HEK293 (cell line): ENCODE measurements at regions not wholly inside any gene's neighbourhood (a gene's known extent, or its start where the extent isn't known, plus 50 kb on each side); places are given as distances from the start of the nearest gene placed in this dataset.

ENCODE experiments used
- CTCF ChIA-PET: fragments of 350-600 bp; formaldehyde crosslinking; extraction: SDS; loops from one replicate; lab custom pipeline; 2021; ENCODE audit warnings: antibody characterized with exemption; lab: Yijun Ruan, JAX
- POLR2A ChIA-PET: fragments of 300-600 bp; formaldehyde crosslinking; extraction: SDS; loops from one replicate; lab custom pipeline; 2020; ENCODE audit warnings: antibody characterized with exemption, inconsistent platforms; lab: Yijun Ruan, JAX
- H3K27ac ChIP-seq: fragments of 200-500 bp; sonication (Bioruptor generic); 2 replicates; pipeline ENCODE4 v1.5.1; 2014; ENCODE audit warnings: low read depth, low read length, control low read depth, inconsistent platforms; ENCODE audit errors: extremely low read depth
- H3K36me3 ChIP-seq, 2 experiments: fragments of 200-500 bp in 1 of 2; sonication (Bioruptor generic) in 1 of 2; 1 replicate in 1 of 2; 2 replicates in 1 of 2; pipeline ENCODE4 v1.5.1; 2014 to 2017; ENCODE audit warnings: inconsistent platforms in 2 of 2, low read length in 2 of 2; ENCODE audit not compliant: control insufficient read depth in 2 of 2, insufficient read depth in 1 of 2
- H3K4me1 ChIP-seq: fragments of 200-500 bp; sonication (Bioruptor generic); 2 replicates; pipeline ENCODE4 v1.5.1; 2014; ENCODE audit warnings: mild to moderate bottlenecking, low read length, inconsistent platforms; ENCODE audit not compliant: control insufficient read depth, insufficient read depth
- H3K4me3 ChIP-seq: 2 replicates; pipeline ENCODE4 v1.5.1; 2011; ENCODE audit warnings: low read depth, mild to moderate bottlenecking, control low read depth, low read length, moderate library complexity
- H3K9me3 ChIP-seq: fragments of 200-500 bp; sonication (Bioruptor generic); 2 replicates; pipeline ENCODE4 v1.5.1; 2014; ENCODE audit warnings: low read depth, low read length, inconsistent platforms; ENCODE audit not compliant: control insufficient read depth, insufficient read depth
- CTCF ChIP-seq: fragments of 450-650 bp; formaldehyde crosslinking; IDR thresholded peaks from 2 replicates; pipeline ENCODE4 v1.5.1; 2016; ENCODE audit warnings: missing biosample characterization, missing genetic modification characterization
- GLIS2 ChIP-seq: fragments of 450-650 bp; formaldehyde crosslinking; IDR thresholded peaks from 2 replicates; pipeline ENCODE4 v1.5.1; 2016; ENCODE audit warnings: missing biosample characterization, missing genetic modification characterization
- REPIN1 ChIP-seq: fragments of 450-650 bp; formaldehyde crosslinking; IDR thresholded peaks from 2 replicates; pipeline ENCODE4 v1.5.1; 2017; ENCODE audit warnings: missing biosample characterization, missing genetic modification characterization, low read depth
- SETDB1 ChIP-seq: IDR thresholded peaks from one replicate; pipeline ENCODE4 v1.6.1; 2017; ENCODE audit warnings: mild to moderate bottlenecking, low read length, moderate library complexity, mixed read lengths; ENCODE audit not compliant: insufficient read length
- TRIM28 ChIP-seq: IDR thresholded peaks from 2 replicates; pipeline ENCODE4 v1.6.1; 2011; ENCODE audit warnings: low read length, control low read depth, borderline replicate concordance
- TSHZ1 ChIP-seq: fragments of 450-650 bp; formaldehyde crosslinking; IDR thresholded peaks from 2 replicates; pipeline ENCODE4 v1.5.1; 2016; ENCODE audit warnings: missing biosample characterization, missing genetic modification characterization, borderline replicate concordance
- WT1 ChIP-seq: fragments of 450-650 bp; formaldehyde crosslinking; IDR thresholded peaks from 2 replicates; pipeline ENCODE4 v1.5.1; 2016; ENCODE audit warnings: missing biosample characterization, missing genetic modification characterization
- YY2 ChIP-seq: fragments of 450-650 bp; formaldehyde crosslinking; IDR thresholded peaks from 2 replicates; pipeline ENCODE4 v1.5.1; 2016; ENCODE audit warnings: missing biosample characterization, missing genetic modification characterization
- ZBTB11 ChIP-seq: fragments of 450-650 bp; formaldehyde crosslinking; conservative IDR thresholded peaks from 2 replicates; pipeline ENCODE4 v1.5.1; 2016; ENCODE audit warnings: low read depth, missing biosample characterization, missing genetic modification characterization
- ZBTB48 ChIP-seq: fragments of 450-650 bp; formaldehyde crosslinking; IDR thresholded peaks from 2 replicates; pipeline ENCODE4 v1.5.1; 2016; ENCODE audit warnings: missing biosample characterization, missing genetic modification characterization
- ZBTB7A ChIP-seq: fragments of 450-650 bp; formaldehyde crosslinking; IDR thresholded peaks from 2 replicates; pipeline ENCODE4 v1.5.1; 2016; ENCODE audit warnings: low read depth, missing biosample characterization, missing genetic modification characterization
- ZNF184 ChIP-seq: fragments of 450-650 bp; IDR thresholded peaks from 2 replicates; pipeline ENCODE4 v1.5.1; 2018; ENCODE audit warnings: missing biosample characterization, mild to moderate bottlenecking, missing genetic modification characterization
- ZNF26 ChIP-seq: fragments of 450-650 bp; formaldehyde crosslinking; IDR thresholded peaks from 2 replicates; pipeline ENCODE4 v1.5.1; 2016; ENCODE audit warnings: missing biosample characterization, missing genetic modification characterization
- ZNF266 ChIP-seq: fragments of 450-650 bp; formaldehyde crosslinking; IDR thresholded peaks from 2 replicates; pipeline ENCODE4 v1.5.1; 2016; ENCODE audit warnings: missing biosample characterization, missing genetic modification characterization, low read depth
- ZNF416 ChIP-seq: fragments of 450-650 bp; formaldehyde crosslinking; IDR thresholded peaks from 2 replicates; pipeline ENCODE4 v1.5.1; 2016; ENCODE audit warnings: missing biosample characterization, missing genetic modification characterization
- ZNF521 ChIP-seq: fragments of 450-650 bp; formaldehyde crosslinking; IDR thresholded peaks from 2 replicates; pipeline ENCODE4 v1.5.1; 2017; ENCODE audit warnings: missing biosample characterization, mild to moderate bottlenecking, missing genetic modification characterization
- ZNF560 ChIP-seq: fragments of 450-650 bp; formaldehyde crosslinking; IDR thresholded peaks from 2 replicates; pipeline ENCODE4 v1.5.1; 2017; ENCODE audit warnings: missing biosample characterization, missing genetic modification characterization, borderline replicate concordance
- ZNF580 ChIP-seq: fragments of 450-650 bp; formaldehyde crosslinking; IDR thresholded peaks from 2 replicates; pipeline ENCODE4 v1.5.1; 2016; ENCODE audit warnings: missing biosample characterization, missing genetic modification characterization
- ZNF830 ChIP-seq: fragments of 450-650 bp; IDR thresholded peaks from 2 replicates; pipeline ENCODE4 v1.5.0; 2018; ENCODE audit warnings: missing biosample characterization, missing genetic modification characterization, low read depth, mild to moderate bottlenecking, moderate library complexity
- TF ChIP-seq, protein P1 (sequence below): fragments of 450-650 bp; formaldehyde crosslinking; optimal IDR thresholded peaks from 2 replicates; pipeline ENCODE3; 2016; ENCODE audit warnings: missing biosample characterization, mild to moderate bottlenecking, missing genetic modification characterization

DNA sequence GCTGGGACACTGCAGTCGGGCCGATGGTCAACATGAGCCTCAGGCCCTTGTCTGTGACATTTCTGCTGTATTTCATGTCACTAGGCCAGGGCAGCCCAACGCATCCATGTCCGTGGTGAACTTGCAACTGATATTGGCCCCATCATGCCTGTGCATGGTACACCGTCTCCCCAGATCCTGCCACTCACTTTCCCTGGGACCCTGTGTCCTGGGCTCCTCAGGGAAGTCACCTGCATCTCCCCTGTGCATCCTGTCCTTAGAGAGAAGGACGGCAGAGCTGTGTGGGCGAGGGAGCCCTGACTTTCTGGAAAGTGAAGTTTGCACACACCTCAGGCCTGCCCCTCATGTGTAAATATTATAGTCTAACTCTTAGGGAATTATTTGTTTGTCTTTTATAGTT, 123.3 kb downstream of the ACKR3 start:
- peaks cover 5% of the 10 kb centered on the region; the same call in 1 of the 2 replicates for H3K4me1 ChIP-seq
- no peaks in the 10 kb centered on the region for H3K36me3 ChIP-seq
- no peak overlapping the region for H3K4me3 ChIP-seq
- ChIA-PET CTCF (no interaction called here), POLR2A (no interaction called here)
- TF ChIP-seq ZNF521 (no peak), ZNF560 (no peak), REPIN1 (no peak), ZBTB11 (no peak), ZNF26 (tag by site-specific recombination) (no peak), ZNF830 (tag by site-specific recombination) (no peak), ZBTB48 (tag by site-specific recombination) (no peak), GLIS2 (no peak), TRIM28 (no peak), ZBTB7A (tag by site-specific recombination) (no peak), ZNF266 (tag by site-specific recombination) (no peak), YY2 (tag by site-specific recombination) (no peak), WT1 (no peak), ZNF416 (no peak), ZNF580 (tag by site-specific recombination) (no peak), SETDB1 (no peak), TSHZ1 (tag by site-specific recombination) (no peak), ZNF184 (tag by site-specific recombination) (no peak), CTCF (tag by site-specific recombination) (no peak)
- TF ChIP-seq, protein P1, sequence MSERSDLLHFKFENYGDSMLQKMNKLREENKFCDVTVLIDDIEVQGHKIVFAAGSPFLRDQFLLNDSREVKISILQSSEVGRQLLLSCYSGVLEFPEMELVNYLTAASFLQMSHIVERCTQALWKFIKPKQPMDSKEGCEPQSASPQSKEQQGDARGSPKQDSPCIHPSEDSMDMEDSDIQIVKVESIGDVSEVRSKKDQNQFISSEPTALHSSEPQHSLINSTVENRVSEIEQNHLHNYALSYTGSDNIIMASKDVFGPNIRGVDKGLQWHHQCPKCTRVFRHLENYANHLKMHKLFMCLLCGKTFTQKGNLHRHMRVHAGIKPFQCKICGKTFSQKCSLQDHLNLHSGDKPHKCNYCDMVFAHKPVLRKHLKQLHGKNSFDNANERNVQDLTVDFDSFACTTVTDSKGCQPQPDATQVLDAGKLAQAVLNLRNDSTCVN, result no peak
- H3K27ac ChIP-seq, result no peak overlapping the region
- no peaks in the 10 kb centered on the region for H3K9me3 ChIP-seq
